HG03342 (cell line): ENCODE measurements at regions not wholly inside any gene's neighbourhood (a gene's known extent, or its start where the extent isn't known, plus 50 kb on each side); places are given as distances from the start of the nearest gene placed in this dataset.
"Not testable (repeated sequence)": the region's sequence is repeated elsewhere in the genome, so short reads cannot be mapped to it uniquely, and the experiment has no call there.

ENCODE experiments used
- ATAC-seq: cut with Tn5 transposase; IDR thresholded peaks from one replicate; pipeline ENCODE4 v1.9.1; 2021; ENCODE audit warnings: mild to moderate bottlenecking, moderate library complexity; ENCODE audit not compliant: unreplicated experiment

GRCh38 chr7:85908051-85908450 is 721.2 kb upstream of the SEMA3D start:
- no peak for ATAC-seq

- no peak for ATAC-seq
Measured at GRCh38 chr7:85897967-85898366, 711.1 kb upstream of the SEMA3D start.

GRCh38 chr7:85896531-85896930 is 709.7 kb upstream of the SEMA3D start:
- ATAC-seq, result no peak

GRCh38 chr7:85895835-85896234 is 709.0 kb upstream of the SEMA3D start:
- no peak for ATAC-seq

GRCh38 chr7:85891900-85892299 is 705.0 kb upstream of the SEMA3D start:
- ATAC-seq, result not testable (repeated sequence)

GRCh38 chr7:85890244-85890811 is 703.5 kb upstream of the SEMA3D start:
- peak; percentile 83 for ATAC-seq

- ATAC-seq, result no peak
Measured at GRCh38 chr7:85887133-85887532, 700.3 kb upstream of the SEMA3D start.

GRCh38 chr7:85882335-85882734 is 695.5 kb upstream of the SEMA3D start:
- no peak for ATAC-seq

GRCh38 chr7:85875398-85875797 is 688.5 kb upstream of the SEMA3D start:
- no peak for ATAC-seq

- no peak for ATAC-seq
Measured at GRCh38 chr7:85866540-85866939, 679.7 kb upstream of the SEMA3D start.

- no peak for ATAC-seq
Measured at GRCh38 chr7:85851571-85852193, 664.8 kb upstream of the SEMA3D start.

- no peak for ATAC-seq
Measured at GRCh38 chr7:85850381-85850780, 663.5 kb upstream of the SEMA3D start.

GRCh38 chr7:85840554-85840953 is 653.7 kb upstream of the SEMA3D start:
- ATAC-seq, result no peak

GRCh38 chr7:85833066-85833465 is 646.2 kb upstream of the SEMA3D start:
- ATAC-seq, result no peak

GRCh38 chr7:85830982-85831381 is 644.1 kb upstream of the SEMA3D start:
- ATAC-seq, result no peak

GRCh38 chr7:85829817-85830432 is 643.1 kb upstream of the SEMA3D start:
- ATAC-seq, result no peak

- no peak for ATAC-seq
Measured at GRCh38 chr7:85829176-85829575, 642.3 kb upstream of the SEMA3D start.

- ATAC-seq, result no peak
Measured at GRCh38 chr7:85828614-85829013, 641.8 kb upstream of the SEMA3D start.

- ATAC-seq, result no peak
Measured at GRCh38 chr7:85823396-85824080, 636.7 kb upstream of the SEMA3D start.

- ATAC-seq, result no peak
Measured at GRCh38 chr7:85821926-85822325, 635.1 kb upstream of the SEMA3D start.

- no peak for ATAC-seq
Measured at GRCh38 chr7:85820702-85821443, 634.0 kb upstream of the SEMA3D start.
